Liver (tissue), 7 donors: ENCODE measurements at regions not wholly inside any gene's neighbourhood (a gene's known extent, or its start where the extent isn't known, plus 50 kb on each side); places are given as distances from the start of the nearest gene placed in this dataset.

Experiments used
- DNase-seq: peaks from one replicate; pipeline ENCODE4 v3.0.0-alpha.2; 2017; ENCODE audit warnings: low spot score
- H3K27ac ChIP-seq, 2 donors: one replicate each; pipeline ENCODE4 v1.7.0; 2013; ENCODE audit warnings: inconsistent platforms in 2 of 2, low read length in 2 of 2, control low read depth in 1 of 2, low read depth in 1 of 2, mild to moderate bottlenecking in 1 of 2
- H3K27me3 ChIP-seq, 4 donors: one replicate each; pipeline versions ENCODE4 v1.6.1 to v1.7.0; 2013; ENCODE audit warnings: low read length in 3 of 4, inconsistent platforms in 1 of 4, mild to moderate bottlenecking in 1 of 4, moderate library complexity in 1 of 4; ENCODE audit not compliant: control insufficient read depth in 4 of 4, insufficient read depth in 4 of 4
- H3K36me3 ChIP-seq, 4 donors: one replicate each; pipeline versions ENCODE4 v1.6.1 to v1.7.0; 2013; ENCODE audit warnings: low read length in 3 of 4, mild to moderate bottlenecking in 3 of 4, low read depth in 1 of 4, moderate library complexity in 1 of 4; ENCODE audit not compliant: control insufficient read depth in 4 of 4, insufficient read depth in 3 of 4
- H3K4me1 ChIP-seq, 4 donors: one replicate each; pipeline versions ENCODE4 v1.6.1 to v1.7.0; 2013; ENCODE audit warnings: low read length in 3 of 4, mild to moderate bottlenecking in 3 of 4, moderate library complexity in 1 of 4; ENCODE audit not compliant: control insufficient read depth in 4 of 4, insufficient read depth in 4 of 4
- H3K4me3 ChIP-seq, 3 donors: one replicate each; pipeline versions ENCODE4 v1.6.1 to v1.7.0; 2013; ENCODE audit warnings: low read length in 3 of 3, control low read depth in 1 of 3, low read depth in 1 of 3, mild to moderate bottlenecking in 1 of 3
- H3K9ac ChIP-seq, 2 donors: one replicate each; pipeline ENCODE4 v1.7.0; 2013; ENCODE audit warnings: low read length in 2 of 2, mild to moderate bottlenecking in 2 of 2, moderate library complexity in 2 of 2, control low read depth in 1 of 2, low read depth in 1 of 2
- H3K9me3 ChIP-seq, 4 donors: one replicate each; pipeline versions ENCODE4 v1.6.1 to v1.7.0; 2013; ENCODE audit warnings: low read length in 3 of 4; ENCODE audit not compliant: control insufficient read depth in 4 of 4
- ATF3 ChIP-seq: IDR thresholded peaks from 2 replicates; pipeline ENCODE4 v1.6.1; 2016; ENCODE audit warnings: antibody characterized with exemption
- EGR1 ChIP-seq, 2 donors: IDR thresholded peaks; 2 replicates each; pipeline ENCODE4 v1.6.1; 2016 to 2018; ENCODE audit warnings: antibody characterized with exemption in 2 of 2, low read depth in 2 of 2
- FOXA1 ChIP-seq: IDR thresholded peaks from 2 replicates; pipeline ENCODE4 v1.6.1; 2016; ENCODE audit warnings: antibody characterized with exemption
- FOXA2 ChIP-seq: IDR thresholded peaks from 2 replicates; pipeline ENCODE4 v1.6.1; 2016; ENCODE audit warnings: antibody characterized with exemption
- GABPA ChIP-seq, 2 donors: IDR thresholded peaks in 1 of 2; conservative IDR thresholded peaks in 1 of 2; 2 replicates each; pipeline ENCODE4 v1.6.1; 2016; ENCODE audit warnings: antibody characterized with exemption in 2 of 2, mild to moderate bottlenecking in 1 of 2, moderate library complexity in 1 of 2
- HNF4A ChIP-seq, 2 donors: conservative IDR thresholded peaks; 2 replicates each; pipeline ENCODE4 v1.6.1; 2016; ENCODE audit warnings: antibody characterized with exemption in 2 of 2, mild to moderate bottlenecking in 2 of 2
- HNF4G ChIP-seq: IDR thresholded peaks from 2 replicates; pipeline ENCODE4 v1.6.1; 2016; ENCODE audit warnings: antibody characterized with exemption
- JUND ChIP-seq, 2 donors: IDR thresholded peaks; 2 replicates each; pipeline ENCODE4 v1.6.1; 2016; ENCODE audit warnings: antibody characterized with exemption in 2 of 2
- MAX ChIP-seq: IDR thresholded peaks from 2 replicates; pipeline ENCODE4 v1.6.1; 2016; ENCODE audit warnings: antibody characterized with exemption
- NR2F2 ChIP-seq: IDR thresholded peaks from 2 replicates; pipeline ENCODE4 v1.6.1; 2016; ENCODE audit warnings: antibody characterized with exemption
- RAD21 ChIP-seq, 2 donors: IDR thresholded peaks; 2 replicates each; pipeline ENCODE4 v1.6.1; 2016; ENCODE audit warnings: antibody characterized with exemption in 2 of 2, mild to moderate bottlenecking in 2 of 2
- REST ChIP-seq: IDR thresholded peaks from 2 replicates; pipeline ENCODE4 v1.6.1; 2016; ENCODE audit warnings: antibody characterized with exemption, mild to moderate bottlenecking
- RXRA ChIP-seq, 2 donors: IDR thresholded peaks; 2 replicates each; pipeline ENCODE4 v1.6.1; 2017 to 2018; ENCODE audit warnings: antibody characterized with exemption in 2 of 2, mild to moderate bottlenecking in 1 of 2
- SP1 ChIP-seq: IDR thresholded peaks from 2 replicates; pipeline ENCODE4 v1.6.1; 2018; ENCODE audit warnings: antibody characterized with exemption, mild to moderate bottlenecking
- TAF1 ChIP-seq: conservative IDR thresholded peaks from 2 replicates; pipeline ENCODE4 v1.6.1; 2016; ENCODE audit warnings: antibody characterized with exemption, mild to moderate bottlenecking
- YY1 ChIP-seq: IDR thresholded peaks from 2 replicates; pipeline ENCODE4 v1.6.1; 2016; ENCODE audit warnings: antibody characterized with exemption, mild to moderate bottlenecking
- ZBTB33 ChIP-seq: IDR thresholded peaks from 2 replicates; pipeline ENCODE4 v1.6.1; 2016; ENCODE audit warnings: antibody characterized with exemption
- WGBS: extraction: QIAGEN DNeasy Blood & Tissue Kit; methylation state at CpG from one replicate; pipeline ENCODE4 v1.1.7; 2013; 5-methylcytosine and 5-hydroxymethylcytosine counted together
- donor health status: healthy.
- donor health status: healthy.
- donor health status: healthy.
- donor health status: healthy.

- H3K27ac ChIP-seq, result no peak overlapping the region
- WGBS, result 67% methylated on average over 3 of the region's 3 CpGs
- no peaks in the 10 kb centered on the region for H3K9me3 ChIP-seq
- no peaks in the 10 kb centered on the region for H3K36me3 ChIP-seq
- DNase-seq, result no peak
- TF ChIP-seq FOXA1 (no peak), FOXA2 (no peak), TAF1 (no peak), NR2F2 (no peak), ZBTB33 (no peak), JUND (IDR thresholded peaks at IDR 0.05) (no peak)
- no peak overlapping the region for H3K9ac ChIP-seq
- no peaks in the 10 kb centered on the region for H3K4me1 ChIP-seq
- no peaks in the 10 kb centered on the region for H3K27me3 ChIP-seq
- no peak overlapping the region for H3K4me3 ChIP-seq
These were observed 438.4 kb downstream of the ISL1 start for GRCh38 chr5:51821697-51822096.

- Histone ChIP-seq H3K9ac (no peak overlapping the region), H3K27ac (no peak overlapping the region), H3K36me3 (no peaks in the 10 kb centered on the region), H3K4me1 (no peaks in the 10 kb centered on the region), H3K9me3 (no peaks in the 10 kb centered on the region), H3K4me3 (no peak overlapping the region), H3K27me3 (no peaks in the 10 kb centered on the region)
- WGBS, result 57% methylated on average over 2 of the region's 2 CpGs
- DNase-seq, result no peak
- TF ChIP-seq HNF4A (conservative IDR thresholded peaks at IDR 0.05) (no peak), GABPA (IDR thresholded peaks at IDR 0.05 in 1 of 2, conservative IDR thresholded peaks at IDR 0.05 in 1 of 2) (no peak), MAX (no peak), ZBTB33 (no peak)
These were observed 446.0 kb downstream of the ISL1 start for GRCh38 chr5:51829230-51829629.

GRCh38 chr5:51829691-51830090 lies 446.4 kb downstream of the ISL1 start:
- Histone ChIP-seq H3K27ac (no peak overlapping the region), H3K27me3 (no peaks in the 10 kb centered on the region), H3K4me1 (no peaks in the 10 kb centered on the region), H3K9me3 (no peaks in the 10 kb centered on the region), H3K9ac (no peak overlapping the region), H3K4me3 (no peak overlapping the region), H3K36me3 (no peaks in the 10 kb centered on the region)
- TF ChIP-seq NR2F2, result no peak
- TF ChIP-seq MAX, result no peak
- TF ChIP-seq YY1, result no peak
- no peak for TF ChIP-seq JUND (IDR thresholded peaks at IDR 0.05)
- TF ChIP-seq EGR1 (IDR thresholded peaks at IDR 0.05; ENCODE audit: low read depth in 2 of 2), result no peak
- no peak for TF ChIP-seq SP1
- no peak for TF ChIP-seq HNF4A (conservative IDR thresholded peaks at IDR 0.05)
- no peak for TF ChIP-seq TAF1
- TF ChIP-seq RXRA (IDR thresholded peaks at IDR 0.05), result no peak
- TF ChIP-seq HNF4G, result no peak
- no peak for TF ChIP-seq ZBTB33
- no peak for TF ChIP-seq RAD21 (IDR thresholded peaks at IDR 0.05)
- no peak for TF ChIP-seq REST
- no peak for TF ChIP-seq ATF3
- no peak for TF ChIP-seq GABPA (IDR thresholded peaks at IDR 0.05 in 1 of 2, conservative IDR thresholded peaks at IDR 0.05 in 1 of 2)
- DNase-seq, result no peak
